Parathyroid adenoma (tissue), 2 donors: ENCODE measurements at regions not wholly inside any gene's neighbourhood (a gene's known extent, or its start where the extent isn't known, plus 50 kb on each side); places are given as distances from the start of the nearest gene placed in this dataset.

ENCODE experiments used
- H2AFZ ChIP-seq: fragments of 300-600 bp; sonication (generic); one replicate; pipeline ENCODE4 v1.7.0; 2017; ENCODE audit warnings: antibody characterized with exemption, mild to moderate bottlenecking
- H3K27ac ChIP-seq: fragments of 300-600 bp; sonication (generic); one replicate; pipeline ENCODE4 v1.7.0; 2017
- H3K27me3 ChIP-seq: fragments of 300-600 bp; sonication (generic); one replicate; pipeline ENCODE4 v1.7.0; 2017; ENCODE audit warnings: low read length; ENCODE audit not compliant: control insufficient read depth, insufficient read depth
- H3K36me3 ChIP-seq: fragments of 300-600 bp; sonication (generic); one replicate; pipeline ENCODE4 v1.7.0; 2017; ENCODE audit warnings: low read length; ENCODE audit not compliant: control insufficient read depth, insufficient read depth
- H3K4me1 ChIP-seq: fragments of 300-600 bp; sonication (generic); one replicate; pipeline ENCODE4 v1.7.0; 2017; ENCODE audit warnings: control low read depth
- H3K4me2 ChIP-seq: fragments of 300-600 bp; sonication (generic); one replicate; pipeline ENCODE4 v1.7.0; 2017; ENCODE audit warnings: low read length
- H3K4me3 ChIP-seq: fragments of 300-600 bp; sonication (generic); one replicate; pipeline ENCODE4 v1.7.0; 2017; ENCODE audit warnings: low read depth, low read length
- H3K79me2 ChIP-seq: fragments of 300-600 bp; sonication (generic); one replicate; pipeline ENCODE4 v1.7.0; 2017; ENCODE audit warnings: control low read depth
- H3K9ac ChIP-seq: fragments of 300-600 bp; sonication (generic); one replicate; pipeline ENCODE4 v1.7.0; 2017; ENCODE audit warnings: mild to moderate bottlenecking
- H3K9me3 ChIP-seq: fragments of 300-600 bp; sonication (generic); one replicate; pipeline ENCODE4 v1.7.0; 2017; ENCODE audit warnings: low read length; ENCODE audit not compliant: control insufficient read depth
- CTCF ChIP-seq: fragments of 300-600 bp; sonication (generic); IDR thresholded peaks from one replicate; pipeline ENCODE4 v1.7.0; 2017; ENCODE audit warnings: antibody characterized with exemption, mild to moderate bottlenecking
- donor health status: primary hyperparathyroidism.

- H3K9me3 ChIP-seq = no peaks in the 10 kb centered on the region
- H3K9ac ChIP-seq = no peak overlapping the region
- no peaks in the 10 kb centered on the region for H3K27me3 ChIP-seq
- H3K79me2 ChIP-seq = no peaks in the 10 kb centered on the region
- H2AFZ ChIP-seq = no peak overlapping the region
- H3K4me2 ChIP-seq = no peak overlapping the region
- no peaks in the 10 kb centered on the region for H3K4me1 ChIP-seq
- no peak overlapping the region for H3K27ac ChIP-seq
- TF ChIP-seq CTCF = no peak
- no peaks in the 10 kb centered on the region for H3K36me3 ChIP-seq
- H3K4me3 ChIP-seq = no peak overlapping the region
Measured at GRCh38 chr18:39366656-39367055, 1801.1 kb upstream of the CELF4 start.

GRCh38 chr18:39365836-39366485 is 1800.4 kb upstream of the CELF4 start:
- H3K9ac ChIP-seq = no peak overlapping the region
- H3K36me3 ChIP-seq = no peaks in the 10 kb centered on the region
- H3K4me3 ChIP-seq = no peak overlapping the region
- no peaks in the 10 kb centered on the region for H3K27me3 ChIP-seq
- H3K4me2 ChIP-seq = no peak overlapping the region
- no peaks in the 10 kb centered on the region for H3K9me3 ChIP-seq
- no peaks in the 10 kb centered on the region for H3K79me2 ChIP-seq
- H2AFZ ChIP-seq = no peak overlapping the region
- no peak overlapping the region for H3K27ac ChIP-seq
- H3K4me1 ChIP-seq = no peaks in the 10 kb centered on the region
- no peak for TF ChIP-seq CTCF

- no peak overlapping the region for H3K4me3 ChIP-seq
- H3K79me2 ChIP-seq = no peaks in the 10 kb centered on the region
- no peak for TF ChIP-seq CTCF
- no peak overlapping the region for H3K9ac ChIP-seq
- H3K36me3 ChIP-seq = no peaks in the 10 kb centered on the region
- no peak overlapping the region for H2AFZ ChIP-seq
- no peak overlapping the region for H3K4me2 ChIP-seq
- H3K9me3 ChIP-seq = no peaks in the 10 kb centered on the region
- H3K4me1 ChIP-seq = no peaks in the 10 kb centered on the region
- H3K27me3 ChIP-seq = no peaks in the 10 kb centered on the region
- H3K27ac ChIP-seq = no peak overlapping the region
Measured at GRCh38 chr18:39360072-39360471, 1794.5 kb upstream of the CELF4 start.

GRCh38 chr18:39359636-39360035 is 1794.0 kb upstream of the CELF4 start:
- no peaks in the 10 kb centered on the region for H3K27me3 ChIP-seq
- no peaks in the 10 kb centered on the region for H3K9me3 ChIP-seq
- no peak overlapping the region for H3K27ac ChIP-seq
- no peak for TF ChIP-seq CTCF
- H3K79me2 ChIP-seq = no peaks in the 10 kb centered on the region
- no peak overlapping the region for H2AFZ ChIP-seq
- no peaks in the 10 kb centered on the region for H3K36me3 ChIP-seq
- H3K4me1 ChIP-seq = no peaks in the 10 kb centered on the region
- H3K4me3 ChIP-seq = no peak overlapping the region
- H3K4me2 ChIP-seq = no peak overlapping the region
- H3K9ac ChIP-seq = no peak overlapping the region

GRCh38 chr18:39350945-39351344 is 1785.3 kb upstream of the CELF4 start:
- no peaks in the 10 kb centered on the region for H3K79me2 ChIP-seq
- no peak for TF ChIP-seq CTCF

More at GRCh38 chr18:39350945-39351344, 1785.3 kb upstream of the CELF4 start:
- no peaks in the 10 kb centered on the region for H3K36me3 ChIP-seq
- no peak overlapping the region for H3K9ac ChIP-seq
- H3K4me3 ChIP-seq = no peak overlapping the region
- no peaks in the 10 kb centered on the region for H3K27me3 ChIP-seq
- no peak overlapping the region for H3K27ac ChIP-seq
- no peaks in the 10 kb centered on the region for H3K4me1 ChIP-seq
- H3K4me2 ChIP-seq = no peak overlapping the region
- H3K9me3 ChIP-seq = no peaks in the 10 kb centered on the region
- no peak overlapping the region for H2AFZ ChIP-seq
